ENCODE measurements at regions not wholly inside any gene's neighbourhood (a gene's known extent, or its start where the extent isn't known, plus 50 kb on each side); places are given as distances from the start of the nearest gene placed in this dataset.

GRCh38 chr6:22017766-22018165 is 279.1 kb downstream of the PRL start:
- H3K27me3 Mint-ChIP-seq (ENCODE audit: insufficient read depth) = no peaks in the 10 kb centered on the region
- peaks cover 31% of the 10 kb centered on the region for H3K9me3 ChIP-seq (ENCODE audit: control insufficient read depth, low read length)
- H3K27ac ChIP-seq (ENCODE audit: low read depth, low read length) = no peak overlapping the region
- no peaks in the 10 kb centered on the region for H3K27me3 ChIP-seq (ENCODE audit: control insufficient read depth, insufficient read depth, low read length, poor library complexity, severe bottlenecking)
- peaks cover 20% of the 10 kb centered on the region for H3K36me3 Mint-ChIP-seq (ENCODE audit: low read depth)
- no peak overlapping the region for H3K9ac ChIP-seq (ENCODE audit: extremely low read depth, low read length, poor library complexity, severe bottlenecking)
- DNase-seq = no peak
- H3K4me1 ChIP-seq (ENCODE audit: control insufficient read depth, insufficient read depth, low read length) = no peaks in the 10 kb centered on the region
- no peak overlapping the region for H3K27ac Mint-ChIP-seq
- H3K4me3 ChIP-seq (ENCODE audit: low read length) = no peak overlapping the region
- H3K36me3 ChIP-seq (ENCODE audit: control insufficient read depth, insufficient read depth, low read length) = peaks cover 58% of the 10 kb centered on the region
- H3K4me3 Mint-ChIP-seq = no peak overlapping the region
- H3K9me3 Mint-ChIP-seq = peaks cover 6% of the 10 kb centered on the region
- H3K4me1 Mint-ChIP-seq = peaks cover 3% of the 10 kb centered on the region
- WGBS, 2 experiments (ENCODE audit: insufficient coverage in 1 of 2, insufficient read length in 1 of 2) = 94 to 100% methylated on average over 3 to 4 of the region's 4 CpGs
- TF ChIP-seq CTCF (conservative IDR thresholded peaks at IDR 0.05) = no peak

- Mint-ChIP-seq H3K4me3 (no peak overlapping the region), H3K27me3 (ENCODE audit: insufficient read depth) (no peaks in the 10 kb centered on the region), H3K27ac (no peak overlapping the region), H3K9me3 (peaks cover 6% of the 10 kb centered on the region), H3K36me3 (ENCODE audit: low read depth) (peaks cover 17% of the 10 kb centered on the region), H3K4me1 (peaks cover 12% of the 10 kb centered on the region)
- TF ChIP-seq CTCF (conservative IDR thresholded peaks at IDR 0.05) = no peak
- peaks cover 9% of the 10 kb centered on the region for H3K4me1 ChIP-seq (ENCODE audit: control insufficient read depth, insufficient read depth, low read length)
- no peak overlapping the region for H3K27ac ChIP-seq (ENCODE audit: low read depth, low read length)
- no peak overlapping the region for H3K9ac ChIP-seq (ENCODE audit: extremely low read depth, low read length, poor library complexity, severe bottlenecking)
- H3K36me3 ChIP-seq (ENCODE audit: control insufficient read depth, insufficient read depth, low read length) = peaks cover 64% of the 10 kb centered on the region
- no peak for DNase-seq
- no peak overlapping the region for H3K4me3 ChIP-seq (ENCODE audit: low read length)
- H3K27me3 ChIP-seq (ENCODE audit: control insufficient read depth, insufficient read depth, low read length, poor library complexity, severe bottlenecking) = no peaks in the 10 kb centered on the region
- 96 to 98% methylated on average over 5 of the region's 5 CpGs for WGBS, 2 experiments (ENCODE audit: insufficient coverage in 1 of 2, insufficient read length in 1 of 2)
- peaks cover 31% of the 10 kb centered on the region for H3K9me3 ChIP-seq (ENCODE audit: control insufficient read depth, low read length)
These were observed 277.0 kb downstream of the PRL start for GRCh38 chr6:22019857-22020256.

GRCh38 chr6:22020299-22021003 is 276.4 kb downstream of the PRL start:
- Histone ChIP-seq H3K9me3 (ENCODE audit: control insufficient read depth, low read length) (peaks cover 31% of the 10 kb centered on the region), H3K4me3 (ENCODE audit: low read length) (peak overlapping the region; percentile 31), H3K27me3 (ENCODE audit: control insufficient read depth, insufficient read depth, low read length, poor library complexity, severe bottlenecking) (no peaks in the 10 kb centered on the region), H3K36me3 (ENCODE audit: control insufficient read depth, insufficient read depth, low read length) (peaks cover 64% of the 10 kb centered on the region), H3K27ac (ENCODE audit: low read depth, low read length) (no peak overlapping the region), H3K4me1 (ENCODE audit: control insufficient read depth, insufficient read depth, low read length) (peaks cover 14% of the 10 kb centered on the region), H3K9ac (ENCODE audit: extremely low read depth, low read length, poor library complexity, severe bottlenecking) (no peak overlapping the region)
- no peak overlapping the region for H3K4me3 Mint-ChIP-seq
- no peaks in the 10 kb centered on the region for H3K27me3 Mint-ChIP-seq (ENCODE audit: insufficient read depth)
- peaks cover 15% of the 10 kb centered on the region for H3K4me1 Mint-ChIP-seq
- no peak for TF ChIP-seq CTCF (conservative IDR thresholded peaks at IDR 0.05)
- 80 to 93% methylated on average over 3 to 5 of the region's 5 CpGs for WGBS, 2 experiments (ENCODE audit: insufficient coverage in 1 of 2, insufficient read length in 1 of 2)
- H3K27ac Mint-ChIP-seq = no peak overlapping the region
- peaks cover 6% of the 10 kb centered on the region for H3K9me3 Mint-ChIP-seq
- H3K36me3 Mint-ChIP-seq (ENCODE audit: low read depth) = peaks cover 14% of the 10 kb centered on the region
- no peak for DNase-seq

Measured in endodermal cell (in vitro differentiated cells).